ENCODE measurements at regions not wholly inside any gene's neighbourhood (a gene's known extent, or its start where the extent isn't known, plus 50 kb on each side); places are given as distances from the start of the nearest gene placed in this dataset. TPM values are rescaled to one million over a fixed set of nuclear protein-coding genes. Genes with fewer than 3 reads are reported as not detected.
"Not testable (repeated sequence)": the region's sequence is repeated elsewhere in the genome, so short reads cannot be mapped to it uniquely, and the experiment has no call there.

DNA sequence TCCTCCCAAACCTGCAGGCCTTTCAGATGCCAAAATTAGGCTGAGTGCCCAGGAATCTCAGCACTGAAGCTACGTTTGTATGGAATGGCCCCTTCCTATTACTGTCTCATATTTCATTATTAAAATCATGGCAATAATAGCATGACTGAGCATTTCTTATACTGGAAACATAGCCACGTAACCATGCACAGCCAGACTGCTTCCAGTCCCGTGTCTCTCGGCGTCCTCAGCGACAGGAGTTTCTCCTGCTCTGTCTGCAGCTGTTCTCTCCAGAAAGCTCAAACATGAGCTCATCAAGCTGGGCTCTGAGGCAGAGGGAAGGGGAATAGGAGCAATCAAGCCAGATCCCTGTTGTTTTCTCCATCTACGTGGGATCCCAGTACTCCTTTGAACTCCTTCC lies 104.0 kb downstream of the CDC7 start:
- no peak for DNase-seq (ENCODE audit: low read depth)

GRCh38 chr1:91605566-91605965 lies 104.9 kb downstream of the CDC7 start:
- DNase-seq (ENCODE audit: low read depth), result no peak

GRCh38 chr1:91606546-91607078 lies 106.0 kb downstream of the CDC7 start:
- no peak for DNase-seq (ENCODE audit: low read depth)

- not testable (repeated sequence) for DNase-seq (ENCODE audit: low read depth)
These were observed 107.0 kb downstream of the CDC7 start for GRCh38 chr1:91607686-91608085.

GRCh38 chr1:91608876-91609275 lies 108.2 kb downstream of the CDC7 start:
- peak; percentile 54 for DNase-seq (ENCODE audit: low read depth)

- DNase-seq (ENCODE audit: low read depth), result peak; percentile 72
These were observed 108.9 kb downstream of the CDC7 start for GRCh38 chr1:91609551-91609950.

GRCh38 chr1:91610102-91610501 lies 109.5 kb downstream of the CDC7 start:
- DNase-seq (ENCODE audit: low read depth), result no peak

DNA sequence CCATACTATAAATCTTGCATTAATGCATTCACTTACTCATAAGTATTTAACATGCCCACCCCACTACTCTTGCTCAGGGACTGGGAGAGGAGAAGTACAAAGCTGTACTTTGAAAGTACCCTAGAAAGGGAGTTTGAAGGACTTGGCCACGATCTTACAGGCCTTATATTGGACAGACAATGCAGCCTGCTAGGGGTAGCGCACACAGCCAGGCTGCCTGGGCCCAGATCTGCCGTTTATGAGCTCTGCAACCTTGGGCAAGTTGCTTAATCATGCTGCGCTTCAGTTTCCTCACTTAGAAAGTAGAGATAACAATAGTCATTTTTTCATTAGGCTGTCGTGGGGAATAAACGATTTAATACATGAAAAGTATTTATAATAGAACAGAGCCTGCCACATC lies 110.1 kb downstream of the CDC7 start:
- no peak for DNase-seq (ENCODE audit: low read depth)

GRCh38 chr1:91611483-91611917 lies 110.8 kb downstream of the CDC7 start:
- DNase-seq (ENCODE audit: low read depth), result no peak

- no peak for DNase-seq (ENCODE audit: low read depth)
These were observed 112.9 kb downstream of the CDC7 start for GRCh38 chr1:91613595-91613994.

DNA sequence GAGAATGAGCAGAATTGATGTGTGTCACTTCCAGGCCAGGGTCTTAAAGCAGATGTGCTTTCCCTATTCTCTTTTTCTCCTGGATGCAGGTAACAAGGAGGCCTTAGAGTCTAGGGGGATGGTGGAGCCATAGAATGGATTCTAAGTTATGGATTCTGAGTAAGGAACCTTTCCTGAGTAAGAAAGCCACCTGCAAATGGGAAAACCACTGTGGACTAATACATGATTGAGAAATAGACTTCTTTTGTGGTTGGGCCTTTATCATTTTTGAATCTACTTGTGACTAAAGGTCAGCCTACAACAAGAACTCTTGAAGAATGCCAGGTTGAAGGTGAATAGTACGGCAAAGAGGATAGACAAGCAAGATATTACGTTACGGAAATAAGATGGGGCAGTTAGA lies 116.1 kb downstream of the CDC7 start:
- no peak for DNase-seq (ENCODE audit: low read depth)

GRCh38 chr1:91617285-91617765 lies 116.7 kb downstream of the CDC7 start:
- no peak for DNase-seq (ENCODE audit: low read depth)

- DNase-seq (ENCODE audit: low read depth), result no peak
These were observed 119.2 kb downstream of the CDC7 start for GRCh38 chr1:91619881-91620280.

DNA sequence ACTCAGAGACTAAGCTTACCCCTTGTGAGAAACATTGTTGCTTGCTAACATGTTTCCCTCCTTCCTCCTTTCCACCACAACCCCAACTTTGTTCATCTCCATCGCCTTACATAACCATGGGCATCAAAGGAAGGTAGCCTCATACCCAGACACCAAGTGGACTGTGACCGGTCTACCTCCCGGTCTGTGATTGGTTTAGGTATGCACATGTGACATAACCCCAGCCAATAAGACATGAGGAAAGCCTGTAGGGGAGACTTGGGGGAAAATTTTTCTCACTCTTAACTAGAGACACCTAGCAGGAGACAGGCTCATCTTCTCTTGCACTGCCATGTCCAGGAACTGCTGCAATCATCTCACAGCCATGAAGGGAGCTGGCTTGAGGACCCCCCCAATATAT lies 120.7 kb downstream of the CDC7 start:
- DNase-seq (ENCODE audit: low read depth), result no peak

GRCh38 chr1:91621907-91622306 lies 121.3 kb downstream of the CDC7 start:
- DNase-seq (ENCODE audit: low read depth), result no peak

GRCh38 chr1:91622616-91623015 lies 122.0 kb downstream of the CDC7 start:
- DNase-seq (ENCODE audit: low read depth), result no peak

GRCh38 chr1:91623020-91623419 lies 122.4 kb downstream of the CDC7 start:
- DNase-seq (ENCODE audit: low read depth), result no peak

DNA sequence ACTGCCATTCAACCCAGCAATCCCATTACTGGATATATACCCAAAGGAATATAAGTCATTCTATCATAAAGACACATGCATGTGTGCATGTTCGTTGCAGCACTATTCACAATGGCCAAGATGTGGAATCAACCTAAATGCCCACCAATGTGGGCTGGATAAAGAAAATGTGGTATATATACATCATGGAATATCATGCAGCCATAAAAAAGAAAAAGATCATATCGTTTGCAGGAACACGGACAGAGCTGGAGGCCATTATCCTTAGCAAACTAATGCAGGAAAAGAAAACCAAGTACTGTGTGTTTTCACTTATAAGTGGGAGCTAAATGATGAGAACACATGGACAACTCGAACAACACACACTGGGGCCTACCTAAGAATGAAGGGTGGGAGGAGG lies 123.7 kb downstream of the CDC7 start:
- DNase-seq (ENCODE audit: low read depth), result no peak

Small RNAs in the stretch of these regions (small RNA-seq; reads per million reads assigned to genes)
- gene AL714022.1, result not detected

Data from HT1080 (cell line).